ENCODE measurements at regions not wholly inside any gene's neighbourhood (a gene's known extent, or its start where the extent isn't known, plus 50 kb on each side); places are given as distances from the start of the nearest gene placed in this dataset.
"Not testable (repeated sequence)": the region's sequence is repeated elsewhere in the genome, so short reads cannot be mapped to it uniquely, and the experiment has no call there.

- CTCF ChIA-PET, POLR2A ChIA-PET: not testable (repeated sequence)
Observed at GRCh38 chr18:38639700-38640099, 1074.1 kb upstream of the CELF4 start.

- POLR2A ChIA-PET = no interaction called here
- CTCF ChIA-PET = no interaction called here
Observed at GRCh38 chr18:38635709-38636430, 1070.3 kb upstream of the CELF4 start.

- CTCF ChIA-PET = no interaction called here
- POLR2A ChIA-PET = no interaction called here
Observed at GRCh38 chr18:38634117-38634516, 1068.5 kb upstream of the CELF4 start.

- ChIA-PET POLR2A (no interaction called here), CTCF (no interaction called here)
Observed at GRCh38 chr18:38633333-38633732, 1067.7 kb upstream of the CELF4 start.

GRCh38 chr18:38619129-38619528, 1053.5 kb upstream of the CELF4 start:
- CTCF ChIA-PET = no interaction called here
- POLR2A ChIA-PET = no interaction called here

GRCh38 chr18:38616306-38616705, 1050.7 kb upstream of the CELF4 start:
- ChIA-PET CTCF (no interaction called here), POLR2A (no interaction called here)

- POLR2A ChIA-PET = no interaction called here
- CTCF ChIA-PET = no interaction called here
Observed at GRCh38 chr18:38612904-38613303, 1047.3 kb upstream of the CELF4 start.

GRCh38 chr18:38611036-38611964, 1045.7 kb upstream of the CELF4 start:
- ChIA-PET POLR2A (no interaction called here), CTCF (no interaction called here)

- POLR2A ChIA-PET = no interaction called here
Observed at GRCh38 chr18:38606841-38607240, 1041.2 kb upstream of the CELF4 start.

GRCh38 chr18:38602341-38602740, 1036.7 kb upstream of the CELF4 start:
- ChIA-PET CTCF (no interaction called here), POLR2A (no interaction called here)

More at GRCh38 chr18:38606841-38607240, 1041.2 kb upstream of the CELF4 start:
- CTCF ChIA-PET = no interaction called here

- ChIA-PET POLR2A (no interaction called here), CTCF (no interaction called here)
Observed at GRCh38 chr18:38587571-38587970, 1022.0 kb upstream of the CELF4 start.

- POLR2A ChIA-PET = no interaction called here
- CTCF ChIA-PET = no interaction called here
Observed at GRCh38 chr18:38586327-38586726, 1020.7 kb upstream of the CELF4 start.

GRCh38 chr18:38579764-38580163, 1014.2 kb upstream of the CELF4 start:
- ChIA-PET CTCF (no interaction called here), POLR2A (no interaction called here)

- ChIA-PET CTCF (no interaction called here), POLR2A (no interaction called here)
Observed at GRCh38 chr18:38576916-38577315, 1011.3 kb upstream of the CELF4 start.

- POLR2A ChIA-PET = no interaction called here
- CTCF ChIA-PET = no interaction called here
Observed at GRCh38 chr18:38576349-38576748, 1010.8 kb upstream of the CELF4 start.

- ChIA-PET POLR2A (no interaction called here), CTCF (no interaction called here)
Observed at GRCh38 chr18:38575648-38576047, 1010.0 kb upstream of the CELF4 start.

GRCh38 chr18:38575023-38575422, 1009.4 kb upstream of the CELF4 start:
- ChIA-PET CTCF (no interaction called here), POLR2A (no interaction called here)

- ChIA-PET POLR2A (no interaction called here), CTCF (no interaction called here)
Observed at GRCh38 chr18:38572554-38573111, 1007.0 kb upstream of the CELF4 start.

- ChIA-PET CTCF (no interaction called here), POLR2A (no interaction called here)
Observed at GRCh38 chr18:38571651-38572050, 1006.1 kb upstream of the CELF4 start.

GRCh38 chr18:38565513-38565912, 999.9 kb upstream of the CELF4 start:
- ChIA-PET POLR2A (no interaction called here), CTCF (no interaction called here)

- ChIA-PET CTCF (no interaction called here), POLR2A (no interaction called here)
Observed at GRCh38 chr18:38563396-38563980, 997.9 kb upstream of the CELF4 start.

Measured in activated CD8-positive, alpha-beta memory T cell treated with anti-CD3 and anti-CD28 coated beads for 36 hours (primary cell).